GM18520 (cell line): ENCODE measurements at regions not wholly inside any gene's neighbourhood (a gene's known extent, or its start where the extent isn't known, plus 50 kb on each side); places are given as distances from the start of the nearest gene placed in this dataset.
A peak's percentile ranks its signal among the peaks of the same experiment; 100 is the strongest.

Source experiments
- ATAC-seq: cut with Tn5 transposase; IDR thresholded peaks from one replicate; pipeline ENCODE4 v1.9.1; 2021; ENCODE audit not compliant: unreplicated experiment

GRCh38 chr5:82765765-82766164, 311.4 kb downstream of the TMEM167A start:
- no peak for ATAC-seq

DNA sequence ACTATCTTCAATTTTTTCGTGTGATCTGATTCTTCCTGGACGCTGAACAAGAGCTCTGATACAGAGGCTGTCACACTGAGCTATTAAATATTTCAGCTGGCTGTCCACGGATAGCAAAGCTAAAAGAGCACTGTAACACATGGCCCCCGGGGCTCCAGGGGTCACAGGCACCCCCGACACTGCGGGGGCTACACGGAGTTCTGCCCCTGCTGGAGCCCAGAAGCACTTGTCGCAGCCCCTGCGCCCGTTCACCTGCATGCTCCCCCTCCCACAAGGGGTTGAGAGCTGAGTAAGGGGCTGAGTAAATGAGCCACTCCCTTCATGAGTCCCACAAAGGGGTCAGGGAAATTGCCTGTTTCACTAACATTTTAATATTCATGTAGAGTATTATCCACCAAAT, 316.3 kb downstream of the TMEM167A start:
- ATAC-seq, result no peak

DNA sequence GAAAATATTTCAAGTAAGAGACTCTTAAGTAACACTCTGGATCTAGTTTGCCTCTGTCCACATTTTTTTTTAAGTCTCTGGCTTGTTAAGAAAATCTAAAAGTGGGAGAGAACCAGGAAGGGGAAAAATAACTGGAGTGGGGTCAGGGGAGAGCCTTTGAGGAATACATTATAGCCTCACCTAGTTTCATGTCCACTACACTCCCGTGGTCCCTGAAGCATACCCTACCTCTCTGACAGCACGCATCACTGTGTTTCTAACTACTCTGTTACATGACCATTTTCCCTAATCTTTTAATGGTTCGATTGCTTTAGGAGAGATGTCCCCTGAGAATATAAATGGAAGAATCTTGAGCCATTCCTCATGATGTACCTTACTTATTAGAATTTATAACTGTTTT, 318.3 kb downstream of the TMEM167A start:
- no peak for ATAC-seq

- peak; percentile 96 for ATAC-seq
Measured at GRCh38 chr5:82754759-82755158, 322.4 kb downstream of the TMEM167A start.

DNA sequence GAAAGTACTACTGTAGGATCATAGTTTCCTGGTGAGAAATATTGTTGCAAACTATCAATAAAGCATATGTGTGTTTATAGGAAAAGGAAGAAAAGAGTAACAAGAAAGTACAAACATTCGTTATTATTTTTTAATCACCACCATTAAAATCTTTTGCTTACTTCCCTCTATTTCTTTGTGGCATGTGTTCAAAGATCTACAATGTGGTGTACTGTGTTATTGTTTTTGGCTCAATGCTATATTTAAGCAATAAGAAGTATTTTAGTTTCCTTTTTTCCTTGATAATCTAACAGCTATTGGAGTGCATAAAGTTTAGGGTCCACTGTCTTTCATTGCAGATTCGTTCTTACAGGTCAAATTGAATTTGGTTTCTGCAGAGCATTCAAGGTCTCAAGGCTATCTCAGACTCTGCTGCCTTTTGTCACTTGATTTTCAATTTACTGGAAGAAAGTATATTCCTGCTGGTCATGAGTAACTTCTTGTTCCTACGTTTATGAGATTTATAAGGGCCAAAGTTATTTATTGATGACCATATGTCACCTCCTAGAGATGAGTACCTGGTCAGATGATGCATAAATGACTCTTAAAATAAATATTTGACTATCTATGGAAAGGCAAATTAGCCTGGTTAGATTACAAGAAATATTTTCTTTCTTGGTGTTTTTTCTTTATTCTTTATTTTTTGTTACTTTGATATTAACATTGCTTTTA, 323.0 kb downstream of the TMEM167A start:
- peak; percentile 20 for ATAC-seq

DNA sequence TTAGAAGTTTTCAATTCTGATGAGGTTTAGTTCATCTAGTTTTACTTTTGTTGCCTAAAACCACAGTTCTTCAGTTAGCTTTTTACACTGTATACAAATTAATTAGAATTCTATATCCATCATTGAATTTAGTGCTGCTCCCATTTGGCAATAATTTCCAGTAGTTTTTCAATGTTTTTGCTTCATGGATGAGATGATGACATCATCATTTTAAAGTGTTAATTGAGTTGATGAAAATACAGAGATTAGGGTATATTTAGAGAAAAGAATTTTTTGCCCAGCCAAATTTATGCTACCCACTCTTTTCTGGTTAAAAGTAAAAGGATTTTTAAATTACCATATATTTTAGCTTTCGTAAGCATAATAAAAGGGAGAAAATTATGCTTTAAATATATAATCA, 323.8 kb downstream of the TMEM167A start:
- no peak for ATAC-seq

DNA sequence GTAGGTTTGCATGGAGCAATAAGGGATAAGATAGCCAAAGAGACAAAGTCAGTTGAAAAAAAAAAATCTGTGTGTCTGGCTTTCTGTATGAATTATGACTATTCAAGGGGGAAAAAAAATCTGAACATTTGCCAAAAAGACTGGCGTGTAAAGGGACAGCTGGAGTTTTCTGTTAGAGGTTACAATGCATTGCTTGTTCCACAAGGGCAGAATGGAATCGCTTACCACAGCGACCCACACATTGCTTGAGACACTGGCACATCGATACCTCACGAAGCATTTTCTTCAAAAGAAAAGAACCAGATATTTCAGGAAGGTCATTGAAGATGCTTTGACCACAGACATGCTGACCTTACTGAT, 327.8 kb downstream of the TMEM167A start:
- no peak for ATAC-seq

DNA sequence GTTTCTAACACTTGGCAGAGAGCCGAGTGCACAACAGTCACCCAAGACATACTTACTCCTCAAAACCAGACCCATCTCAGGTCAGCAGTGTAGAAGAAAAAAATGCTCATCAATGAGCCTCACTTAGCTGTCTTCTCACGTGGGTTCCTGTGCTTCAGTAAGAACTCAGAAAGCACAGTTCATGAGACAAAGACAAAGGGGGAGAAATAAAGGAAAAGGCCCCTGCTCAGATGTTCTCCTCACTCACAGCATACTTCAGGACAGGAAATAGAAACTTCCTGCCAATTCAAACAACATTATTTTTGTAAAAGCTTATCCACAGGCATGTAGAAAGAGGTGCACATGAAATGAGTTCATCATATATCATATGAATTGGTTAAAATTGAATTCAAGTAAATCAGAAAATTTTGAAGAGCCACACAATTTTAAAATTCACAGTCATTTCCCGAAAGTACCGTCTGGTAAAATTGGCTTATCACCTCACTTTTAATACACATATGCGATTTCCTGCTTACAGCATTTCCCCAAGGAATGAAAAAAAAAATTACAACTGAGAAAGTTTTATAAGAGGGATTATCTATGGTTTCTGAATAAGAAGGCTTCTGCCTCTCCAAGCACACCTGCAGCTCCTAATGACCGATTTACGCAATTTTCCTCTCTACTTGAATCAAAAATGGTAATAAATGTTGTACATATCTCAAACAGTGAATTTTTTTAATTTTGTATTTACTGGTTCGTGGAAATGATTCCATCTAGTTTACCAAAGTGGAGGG, 328.3 kb downstream of the TMEM167A start:
- no peak for ATAC-seq

DNA sequence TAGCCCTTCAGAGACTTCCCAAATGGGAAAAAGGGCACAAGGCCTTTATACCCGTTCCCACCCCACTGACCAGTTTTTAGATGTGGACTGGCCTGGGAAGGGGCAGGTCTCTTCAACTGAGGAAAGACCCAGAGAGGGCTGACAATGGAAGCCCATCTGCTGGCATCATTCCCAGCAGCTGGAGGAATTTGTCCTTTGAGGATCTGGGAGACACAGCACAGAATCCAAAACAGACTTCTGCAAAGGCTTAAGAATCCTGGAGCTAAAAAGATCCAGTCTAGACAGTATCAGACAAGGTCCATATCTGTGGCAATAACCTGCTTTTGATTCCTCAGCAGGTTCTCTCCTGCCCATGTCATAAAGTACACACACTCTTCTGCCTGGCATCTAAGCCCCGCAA, 329.2 kb downstream of the TMEM167A start:
- no peak for ATAC-seq

DNA sequence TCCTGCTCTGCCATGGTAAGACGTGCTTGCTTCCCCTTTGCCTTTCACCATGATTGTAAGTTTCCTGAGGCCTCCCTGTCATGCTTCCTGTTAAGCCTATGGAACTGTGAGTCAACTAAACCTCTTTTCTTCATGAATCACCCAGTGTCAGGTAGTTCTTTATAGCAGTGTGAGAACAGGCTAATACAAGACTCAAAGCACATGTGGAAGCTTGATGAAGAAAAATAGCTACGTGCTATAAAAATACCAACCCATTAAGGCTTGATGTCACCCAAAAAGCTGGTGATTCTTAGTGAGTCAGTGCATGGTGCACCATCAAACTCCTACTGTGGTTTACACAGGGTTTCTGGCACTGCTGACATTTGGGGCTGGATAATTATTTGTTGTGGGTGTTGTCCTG, 332.2 kb downstream of the TMEM167A start:
- no peak for ATAC-seq

DNA sequence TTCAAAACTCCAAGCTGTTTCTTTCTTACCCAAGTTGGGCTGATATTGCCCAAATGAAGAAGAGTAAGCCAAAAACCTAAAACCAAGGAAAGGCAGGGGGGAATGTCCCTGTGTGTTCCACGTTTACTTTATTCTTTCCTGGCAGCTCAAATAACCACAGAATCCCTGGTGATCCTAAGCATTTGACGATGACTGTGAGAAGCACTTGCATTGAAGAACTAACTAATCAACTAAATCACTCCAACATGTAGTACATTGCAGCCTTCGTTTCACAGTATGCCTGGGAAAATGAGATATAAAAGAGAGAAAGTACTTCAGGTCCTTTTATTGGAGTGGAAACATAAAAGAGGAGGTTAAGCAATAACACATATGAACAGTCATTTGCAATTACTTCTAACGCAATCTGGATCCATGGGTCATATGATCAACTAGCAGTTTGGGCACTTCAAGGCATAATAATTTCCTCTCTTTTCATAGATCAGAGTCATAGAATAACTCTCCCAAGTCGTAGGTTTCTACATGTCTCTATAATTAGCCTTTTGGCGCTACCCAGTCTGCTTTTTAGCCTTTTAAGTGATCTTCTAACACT, 338.4 kb downstream of the TMEM167A start:
- ATAC-seq, result no peak

- ATAC-seq, result no peak
Measured at GRCh38 chr5:82735160-82735789, 341.9 kb downstream of the TMEM167A start.

DNA sequence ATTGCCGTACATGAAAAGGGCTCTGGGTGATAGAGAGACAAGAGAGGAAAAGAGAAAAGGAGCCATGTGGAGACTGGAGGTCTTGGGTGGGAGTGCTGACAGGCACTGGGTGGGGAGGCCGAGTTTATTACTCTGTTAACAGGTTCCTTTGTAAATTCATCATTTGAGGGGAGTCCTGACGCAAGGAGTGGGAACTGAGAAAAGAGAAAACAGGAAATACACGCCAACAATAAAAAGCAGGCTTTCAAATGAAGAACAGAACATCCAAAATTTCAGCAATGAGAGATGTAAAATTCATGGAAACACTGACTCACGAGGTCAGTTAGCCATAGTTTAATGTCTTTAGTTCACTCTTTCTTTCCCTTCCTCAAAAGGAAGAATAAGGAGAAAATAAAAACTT, 342.8 kb downstream of the TMEM167A start:
- ATAC-seq, result no peak

GRCh38 chr5:82730913-82731312, 346.3 kb downstream of the TMEM167A start:
- ATAC-seq, result no peak

- ATAC-seq, result no peak
Measured at GRCh38 chr5:82728926-82729702, 348.1 kb downstream of the TMEM167A start.

GRCh38 chr5:82723168-82723567, 354.0 kb downstream of the TMEM167A start:
- no peak for ATAC-seq

DNA sequence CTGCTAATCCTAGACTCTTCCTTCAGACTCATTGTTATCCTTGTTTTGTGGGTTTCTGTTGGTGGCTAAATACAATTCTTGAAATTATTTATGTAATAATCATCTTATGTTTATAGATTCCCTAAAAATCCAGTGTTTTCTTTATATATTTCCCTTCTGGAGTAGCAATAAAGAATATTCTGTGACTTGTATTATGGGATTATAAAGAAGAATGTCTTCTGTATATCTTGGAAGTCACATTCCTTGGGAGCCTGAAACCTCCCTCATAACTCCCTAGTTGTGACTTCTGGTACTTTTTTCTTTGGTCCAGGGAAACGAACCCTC, 356.1 kb downstream of the TMEM167A start:
- ATAC-seq, result no peak

GRCh38 chr5:82720213-82721086, 356.7 kb downstream of the TMEM167A start:
- ATAC-seq, result no peak

DNA sequence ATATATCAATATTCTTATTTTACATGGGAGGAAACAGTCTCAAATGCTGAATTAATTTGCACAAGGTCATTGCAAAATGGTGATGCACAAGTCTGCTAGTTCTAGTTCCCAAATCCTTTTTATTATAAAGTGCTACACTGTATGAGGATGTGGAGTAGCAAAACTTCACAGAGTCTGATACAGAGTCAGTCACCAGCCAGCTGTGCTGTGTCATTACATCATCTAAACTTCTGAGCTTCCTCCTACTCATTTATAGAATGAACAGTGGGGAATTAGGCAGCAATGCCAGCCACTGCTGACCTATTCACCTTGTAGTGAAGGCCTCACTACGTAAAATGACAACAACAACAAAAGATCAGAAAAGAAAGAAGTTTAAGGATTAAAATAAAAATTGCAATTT, 357.8 kb downstream of the TMEM167A start:
- peak; percentile 100 for ATAC-seq

DNA sequence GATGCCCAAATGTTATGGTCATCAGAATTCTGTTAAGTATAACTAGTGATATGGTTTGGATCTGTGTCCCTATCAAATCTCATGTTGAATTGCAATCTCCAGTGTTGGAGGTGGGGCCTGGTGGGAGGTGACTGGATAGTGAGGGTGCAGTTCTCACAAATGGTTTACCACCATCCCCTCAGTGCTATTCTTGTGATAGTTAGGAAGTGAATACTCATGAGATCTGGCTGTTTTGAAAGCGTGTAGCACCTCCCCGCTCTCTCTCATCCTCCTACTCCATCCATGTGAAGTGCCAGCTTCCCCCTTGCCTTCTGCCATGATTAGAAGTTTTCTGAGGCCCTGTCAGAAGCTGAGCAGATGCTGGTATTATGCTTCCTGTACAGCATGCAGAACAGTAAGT, 359.5 kb downstream of the TMEM167A start:
- no peak for ATAC-seq
